GM21423 (cell line): ENCODE measurements at regions not wholly inside any gene's neighbourhood (a gene's known extent, or its start where the extent isn't known, plus 50 kb on each side); places are given as distances from the start of the nearest gene placed in this dataset.

Experiments
- ATAC-seq: cut with Tn5 transposase; IDR thresholded peaks from one replicate; pipeline ENCODE4 v1.9.1; 2021; ENCODE audit warnings: mild to moderate bottlenecking, moderate library complexity; ENCODE audit not compliant: unreplicated experiment

GRCh38 chr10:78547397-78547796 lies 513.7 kb downstream of the RPS24 start:
- no peak for ATAC-seq

DNA sequence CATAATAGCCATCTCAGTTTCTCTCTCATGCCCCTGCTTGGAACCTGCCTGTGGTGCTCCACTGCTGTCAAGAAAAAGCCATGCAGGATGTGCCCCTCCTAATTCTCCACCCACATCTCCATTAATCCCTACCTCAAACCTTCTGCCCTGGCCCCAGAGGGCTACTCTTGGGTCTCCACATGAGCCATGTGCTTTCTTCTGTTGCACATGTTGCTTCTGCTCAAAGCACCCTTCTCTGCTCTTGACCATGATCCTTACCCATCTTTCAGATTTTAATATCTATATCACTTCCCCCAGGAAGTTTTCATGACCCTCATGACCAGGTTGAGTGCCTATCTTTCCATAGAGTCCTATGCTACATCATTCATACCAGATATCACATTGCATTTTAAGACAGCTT lies 514.2 kb downstream of the RPS24 start:
- no peak for ATAC-seq

- ATAC-seq, result no peak
Measured at GRCh38 chr10:78548369-78548768, 514.7 kb downstream of the RPS24 start.

- no peak for ATAC-seq
Measured at GRCh38 chr10:78549140-78549935, 515.7 kb downstream of the RPS24 start.

GRCh38 chr10:78550090-78550489 lies 516.4 kb downstream of the RPS24 start:
- no peak for ATAC-seq

DNA sequence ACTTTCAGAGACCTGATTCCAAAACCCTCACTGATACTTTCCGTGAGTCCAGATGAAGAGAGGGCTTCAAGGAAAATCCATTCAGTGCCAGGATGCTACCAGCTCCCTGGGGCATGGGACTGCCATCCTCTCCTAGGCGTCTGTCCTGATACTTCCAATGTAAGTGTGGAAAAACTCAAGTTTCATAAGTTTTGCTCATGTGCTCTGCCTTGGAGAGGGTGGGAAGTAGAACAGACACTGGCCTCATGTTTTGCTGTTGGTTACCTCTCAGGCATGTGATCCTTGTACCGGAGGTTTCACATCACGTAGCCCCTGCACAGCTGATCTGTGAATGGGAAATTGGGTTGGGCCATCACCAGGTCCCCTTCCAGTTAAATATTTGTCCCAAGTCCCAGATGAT lies 517.1 kb downstream of the RPS24 start:
- no peak for ATAC-seq

DNA sequence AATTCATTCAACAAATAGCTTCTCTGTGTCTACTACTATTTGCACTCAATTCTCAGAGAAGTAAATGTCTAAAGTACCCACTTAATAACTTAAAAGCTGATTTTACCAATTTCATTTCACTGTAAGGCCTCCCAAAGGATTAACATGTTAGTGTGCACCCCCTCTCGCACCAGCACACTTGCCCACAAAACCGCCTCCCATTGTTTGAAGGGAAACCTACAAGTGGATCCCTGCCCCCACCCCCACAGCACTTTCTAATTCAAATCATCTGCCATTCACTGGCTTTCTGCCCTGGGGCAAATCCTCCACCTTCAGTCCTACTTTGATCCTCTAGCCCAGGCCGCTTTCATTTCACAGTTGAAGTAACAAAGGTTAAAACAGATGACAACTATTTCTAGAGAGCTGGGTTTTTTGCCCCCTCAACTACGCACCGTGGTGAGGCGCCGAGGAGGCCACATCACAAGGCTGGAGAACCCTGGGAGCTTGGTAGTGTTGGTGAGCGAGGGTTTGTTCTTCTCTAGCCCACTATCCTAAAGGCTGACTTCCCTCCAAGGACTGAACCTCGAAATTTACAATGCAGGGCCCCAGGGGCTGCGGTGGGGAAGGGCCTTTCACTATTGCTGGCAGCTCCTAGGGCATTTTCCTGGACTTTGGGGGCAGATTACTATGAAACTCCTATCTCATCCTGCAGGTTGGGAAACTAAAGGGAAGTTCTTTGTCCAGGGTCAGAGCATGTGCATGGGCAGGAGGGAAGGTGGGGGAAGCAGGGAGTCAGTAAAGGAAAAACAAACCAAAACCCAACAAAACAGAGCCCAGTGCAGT lies 517.4 kb upstream of the ZMIZ1 start:
- no peak for ATAC-seq

DNA sequence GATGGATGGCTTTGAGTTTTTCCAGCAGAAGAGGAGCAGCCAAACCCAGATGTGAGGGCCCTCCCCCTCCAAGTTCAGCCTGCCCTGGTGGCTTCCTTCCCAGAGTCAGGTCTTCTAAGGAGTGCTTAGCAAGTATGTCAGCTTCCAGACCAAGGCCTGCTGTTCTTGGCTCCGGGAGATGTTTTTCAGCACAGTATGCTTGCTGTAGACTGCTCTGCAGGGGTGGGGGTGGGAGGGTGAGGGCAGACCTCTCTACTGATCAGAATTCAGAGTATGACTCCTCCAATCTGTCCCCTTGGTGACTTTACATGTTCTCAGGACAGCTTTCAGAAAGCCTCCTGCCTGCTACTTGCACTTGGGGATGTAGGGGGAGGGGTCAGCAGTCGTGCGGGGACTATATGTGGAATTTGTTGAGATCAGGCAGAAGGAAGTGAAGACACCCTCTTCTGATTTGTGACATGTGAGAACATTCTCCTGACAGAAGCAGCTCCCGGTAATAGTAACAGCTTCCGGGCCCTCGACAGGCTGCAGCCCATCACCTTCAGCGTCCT lies 516.4 kb upstream of the ZMIZ1 start:
- no peak for ATAC-seq

GRCh38 chr10:78553792-78554191 lies 515.0 kb upstream of the ZMIZ1 start:
- ATAC-seq, result no peak

GRCh38 chr10:78555128-78555527 lies 513.6 kb upstream of the ZMIZ1 start:
- ATAC-seq, result no peak

- ATAC-seq, result no peak
Measured at GRCh38 chr10:78556705-78557432, 511.9 kb upstream of the ZMIZ1 start.

DNA sequence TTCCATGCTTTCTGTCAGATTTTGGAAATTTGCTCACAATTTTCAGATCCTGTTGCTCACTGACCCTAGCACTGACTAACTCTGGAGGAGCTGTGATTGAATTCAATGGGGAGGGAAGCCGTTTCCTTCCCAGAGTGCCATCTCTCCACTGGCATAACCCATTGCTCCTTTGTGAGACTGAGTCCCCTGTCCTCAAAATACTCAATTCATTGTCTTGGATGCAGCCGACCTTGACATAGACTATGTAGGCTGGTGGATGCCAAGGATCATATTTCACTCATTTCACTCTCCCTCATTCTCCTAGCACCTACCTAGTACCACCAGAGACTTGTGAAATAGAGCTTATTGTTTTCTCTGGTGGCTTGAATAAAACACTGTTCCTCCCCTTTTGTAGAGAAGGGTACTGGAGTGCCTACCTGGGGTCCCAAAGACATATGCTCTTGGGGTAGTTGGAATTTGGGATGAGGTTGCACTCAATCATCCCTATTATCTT lies 511.3 kb upstream of the ZMIZ1 start:
- ATAC-seq, result no peak

GRCh38 chr10:78559661-78560340 lies 509.0 kb upstream of the ZMIZ1 start:
- no peak for ATAC-seq

- no peak for ATAC-seq
Measured at GRCh38 chr10:78560341-78560688, 508.5 kb upstream of the ZMIZ1 start.

GRCh38 chr10:78563314-78563713 lies 505.5 kb upstream of the ZMIZ1 start:
- no peak for ATAC-seq

DNA sequence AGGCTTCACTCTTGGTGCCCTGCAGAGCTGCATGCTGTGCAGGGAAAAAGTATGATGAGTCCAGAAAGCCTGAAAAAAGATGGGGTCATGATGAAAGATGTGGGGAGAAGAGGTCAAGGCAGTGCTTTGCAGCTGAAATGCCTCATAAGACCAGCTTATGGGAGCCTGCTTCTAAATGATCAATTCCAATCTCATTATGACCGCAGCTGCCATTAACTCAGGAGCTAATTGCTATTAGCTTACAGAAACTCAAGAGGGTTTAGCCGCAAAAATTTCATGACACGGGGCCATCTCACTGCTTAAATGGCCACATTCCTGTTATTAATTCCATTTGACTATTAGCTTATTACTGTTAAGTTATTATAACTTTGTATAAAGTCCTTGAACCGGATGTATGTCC lies 502.9 kb upstream of the ZMIZ1 start:
- no peak for ATAC-seq

GRCh38 chr10:78566284-78567111 lies 502.3 kb upstream of the ZMIZ1 start:
- ATAC-seq, result no peak

DNA sequence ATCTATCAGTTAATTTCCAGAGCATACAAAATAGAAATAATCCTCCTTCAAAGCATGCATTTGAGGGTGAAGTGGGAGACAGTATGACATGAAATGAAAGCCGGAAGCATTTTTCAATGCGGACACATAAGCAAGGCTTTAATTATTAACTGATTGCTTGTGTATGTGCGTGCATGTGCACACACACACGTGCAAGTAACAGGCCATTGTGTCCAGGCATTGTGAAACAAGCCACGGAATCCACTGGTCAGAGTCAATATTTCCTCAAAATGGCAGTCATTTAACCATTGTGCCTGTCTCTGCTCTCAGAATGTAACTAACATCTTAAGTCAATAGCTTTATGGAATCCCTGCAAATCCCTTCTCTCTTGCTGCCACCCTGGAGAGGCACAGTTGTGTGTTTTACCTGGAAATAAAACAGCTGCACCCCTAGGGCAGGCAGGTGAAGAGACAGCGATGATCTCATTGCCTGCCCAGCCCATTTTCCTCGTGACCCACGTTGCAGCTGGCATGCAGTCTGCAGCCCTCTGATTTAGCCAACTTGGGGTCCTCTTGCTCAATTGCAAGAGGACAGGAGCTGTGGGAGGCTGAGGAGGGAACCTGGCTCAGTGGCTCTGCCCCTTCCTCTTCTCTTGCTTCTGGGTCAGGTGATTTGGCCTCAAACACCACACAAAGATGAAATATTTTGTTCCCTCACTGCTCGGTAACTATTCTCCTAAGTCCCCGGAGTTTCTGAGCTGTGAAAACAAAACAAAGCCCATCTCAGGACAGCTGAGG lies 500.9 kb upstream of the ZMIZ1 start:
- no peak for ATAC-seq

- no peak for ATAC-seq
Measured at GRCh38 chr10:78568620-78569019, 500.1 kb upstream of the ZMIZ1 start.
